ENCODE measurements at regions not wholly inside any gene's neighbourhood (a gene's known extent, or its start where the extent isn't known, plus 50 kb on each side); places are given as distances from the start of the nearest gene placed in this dataset.

- no peaks in the 10 kb centered on the region for H3K27me3 ChIP-seq (ENCODE audit: insufficient read depth, poor library complexity, severe bottlenecking)
- H3K4me3 ChIP-seq (replicated peaks; ENCODE audit: insufficient read depth, low read length) = no peak overlapping the region
- no peak overlapping the region for H3K27ac ChIP-seq (replicated peaks)
- no peak for DNase-seq (ENCODE audit: low read depth in 1 of 2, low spot score in 1 of 2)
- no peak for TF ChIP-seq POLR2AphosphoS5 (IDR thresholded peaks at IDR 0.05; ENCODE audit: low read depth)
- TF ChIP-seq GABPA (IDR thresholded peaks at IDR 0.05; ENCODE audit: low read depth) = no peak
- no peak for TF ChIP-seq REST (IDR thresholded peaks at IDR 0.05; ENCODE audit: insufficient replicate concordance, low read depth)
- no peak for TF ChIP-seq SPI1 (IDR thresholded peaks at IDR 0.05; ENCODE audit: borderline replicate concordance, low read depth)
- TF ChIP-seq, protein P1, sequence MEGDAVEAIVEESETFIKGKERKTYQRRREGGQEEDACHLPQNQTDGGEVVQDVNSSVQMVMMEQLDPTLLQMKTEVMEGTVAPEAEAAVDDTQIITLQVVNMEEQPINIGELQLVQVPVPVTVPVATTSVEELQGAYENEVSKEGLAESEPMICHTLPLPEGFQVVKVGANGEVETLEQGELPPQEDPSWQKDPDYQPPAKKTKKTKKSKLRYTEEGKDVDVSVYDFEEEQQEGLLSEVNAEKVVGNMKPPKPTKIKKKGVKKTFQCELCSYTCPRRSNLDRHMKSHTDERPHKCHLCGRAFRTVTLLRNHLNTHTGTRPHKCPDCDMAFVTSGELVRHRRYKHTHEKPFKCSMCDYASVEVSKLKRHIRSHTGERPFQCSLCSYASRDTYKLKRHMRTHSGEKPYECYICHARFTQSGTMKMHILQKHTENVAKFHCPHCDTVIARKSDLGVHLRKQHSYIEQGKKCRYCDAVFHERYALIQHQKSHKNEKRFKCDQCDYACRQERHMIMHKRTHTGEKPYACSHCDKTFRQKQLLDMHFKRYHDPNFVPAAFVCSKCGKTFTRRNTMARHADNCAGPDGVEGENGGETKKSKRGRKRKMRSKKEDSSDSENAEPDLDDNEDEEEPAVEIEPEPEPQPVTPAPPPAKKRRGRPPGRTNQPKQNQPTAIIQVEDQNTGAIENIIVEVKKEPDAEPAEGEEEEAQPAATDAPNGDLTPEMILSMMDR (IDR thresholded peaks at IDR 0.05; ENCODE audit: insufficient read depth, low read length) = no peak
Measured at GRCh38 chr3:182413061-182413460, 380.2 kb upstream of the ATP11B start.

GRCh38 chr3:182413682-182414081 lies 379.6 kb upstream of the ATP11B start:
- Histone ChIP-seq H3K27me3 (ENCODE audit: insufficient read depth, poor library complexity, severe bottlenecking) (no peaks in the 10 kb centered on the region), H3K4me3 (replicated peaks; ENCODE audit: insufficient read depth, low read length) (no peak overlapping the region), H3K27ac (replicated peaks) (no peak overlapping the region)
- DNase-seq (ENCODE audit: low read depth in 1 of 2, low spot score in 1 of 2) = no peak
- TF ChIP-seq, protein P1 (IDR thresholded peaks at IDR 0.05; ENCODE audit: insufficient read depth, low read length) = no peak
- TF ChIP-seq GABPA (IDR thresholded peaks at IDR 0.05; ENCODE audit: low read depth) = no peak
- TF ChIP-seq SPI1 (IDR thresholded peaks at IDR 0.05; ENCODE audit: borderline replicate concordance, low read depth) = no peak
- TF ChIP-seq REST (IDR thresholded peaks at IDR 0.05; ENCODE audit: insufficient replicate concordance, low read depth) = no peak
- no peak for TF ChIP-seq POLR2AphosphoS5 (IDR thresholded peaks at IDR 0.05; ENCODE audit: low read depth)

DNA sequence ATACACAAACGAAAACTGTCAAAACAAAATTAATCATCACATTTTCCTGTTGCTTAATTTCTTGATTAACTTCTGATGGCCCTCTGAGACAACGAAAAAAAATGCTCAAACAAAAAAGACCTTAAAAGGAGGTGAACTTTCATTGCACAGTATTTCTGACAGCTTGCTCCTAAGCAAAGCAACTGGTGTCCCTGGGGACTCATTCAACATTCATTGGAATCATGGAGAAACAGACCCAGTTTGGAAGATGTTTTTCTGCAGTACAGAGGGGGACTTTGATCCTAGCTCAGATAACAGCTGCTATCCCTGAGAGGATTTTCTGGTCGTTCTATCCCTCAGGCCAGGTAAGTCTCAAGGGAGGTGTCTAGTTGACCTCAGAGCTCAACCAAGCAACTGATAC lies 378.7 kb upstream of the ATP11B start:
- no peak for DNase-seq (ENCODE audit: low read depth in 1 of 2, low spot score in 1 of 2)
- H3K4me3 ChIP-seq (replicated peaks; ENCODE audit: insufficient read depth, low read length) = no peak overlapping the region
- no peak overlapping the region for H3K27ac ChIP-seq (replicated peaks)
- TF ChIP-seq GABPA (IDR thresholded peaks at IDR 0.05; ENCODE audit: low read depth) (no peak), REST (IDR thresholded peaks at IDR 0.05; ENCODE audit: insufficient replicate concordance, low read depth) (no peak), SPI1 (IDR thresholded peaks at IDR 0.05; ENCODE audit: borderline replicate concordance, low read depth) (no peak), POLR2AphosphoS5 (IDR thresholded peaks at IDR 0.05; ENCODE audit: low read depth) (no peak)
- TF ChIP-seq, protein P1 (IDR thresholded peaks at IDR 0.05; ENCODE audit: insufficient read depth, low read length) = no peak
- H3K27me3 ChIP-seq (ENCODE audit: insufficient read depth, poor library complexity, severe bottlenecking) = no peaks in the 10 kb centered on the region

All from HL-60 (cell line).